ENCODE measurements at regions not wholly inside any gene's neighbourhood (a gene's known extent, or its start where the extent isn't known, plus 50 kb on each side); places are given as distances from the start of the nearest gene placed in this dataset.

- TF ChIP-seq, protein P1, sequence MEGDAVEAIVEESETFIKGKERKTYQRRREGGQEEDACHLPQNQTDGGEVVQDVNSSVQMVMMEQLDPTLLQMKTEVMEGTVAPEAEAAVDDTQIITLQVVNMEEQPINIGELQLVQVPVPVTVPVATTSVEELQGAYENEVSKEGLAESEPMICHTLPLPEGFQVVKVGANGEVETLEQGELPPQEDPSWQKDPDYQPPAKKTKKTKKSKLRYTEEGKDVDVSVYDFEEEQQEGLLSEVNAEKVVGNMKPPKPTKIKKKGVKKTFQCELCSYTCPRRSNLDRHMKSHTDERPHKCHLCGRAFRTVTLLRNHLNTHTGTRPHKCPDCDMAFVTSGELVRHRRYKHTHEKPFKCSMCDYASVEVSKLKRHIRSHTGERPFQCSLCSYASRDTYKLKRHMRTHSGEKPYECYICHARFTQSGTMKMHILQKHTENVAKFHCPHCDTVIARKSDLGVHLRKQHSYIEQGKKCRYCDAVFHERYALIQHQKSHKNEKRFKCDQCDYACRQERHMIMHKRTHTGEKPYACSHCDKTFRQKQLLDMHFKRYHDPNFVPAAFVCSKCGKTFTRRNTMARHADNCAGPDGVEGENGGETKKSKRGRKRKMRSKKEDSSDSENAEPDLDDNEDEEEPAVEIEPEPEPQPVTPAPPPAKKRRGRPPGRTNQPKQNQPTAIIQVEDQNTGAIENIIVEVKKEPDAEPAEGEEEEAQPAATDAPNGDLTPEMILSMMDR (IDR thresholded peaks at IDR 0.05) = no peak
- TF ChIP-seq ELF1 (IDR thresholded peaks at IDR 0.05) (no peak), MEF2A (IDR thresholded peaks at IDR 0.05; ENCODE audit: borderline replicate concordance, low read depth) (no peak), POLR2AphosphoS5 (IDR thresholded peaks at IDR 0.05; ENCODE audit: low read depth, low read length) (no peak)
Measured at GRCh38 chr2:35251156-35251555, 1104.4 kb upstream of the CRIM1 start.

Measured in SK-N-SH (cell line).